OCI-LY7 (cell line): ENCODE measurements at regions not wholly inside any gene's neighbourhood (a gene's known extent, or its start where the extent isn't known, plus 50 kb on each side); places are given as distances from the start of the nearest gene placed in this dataset.

Experiments
- EZH2phosphoT487 ChIP-seq: fragments of 200-600 bp; sonication (generic); IDR thresholded peaks from 2 replicates; pipeline ENCODE4 v1.6.1; 2018; ENCODE audit warnings: low read depth, borderline replicate concordance, mild to moderate bottlenecking, mixed run types, antibody characterized with exemption, low read length, moderate library complexity, mixed read lengths
- TF ChIP-seq, protein P1 (sequence below): fragments of 200-600 bp; sonication (generic); conservative IDR thresholded peaks from 2 replicates; pipeline ENCODE4 v1.5.1; 2014; ENCODE audit warnings: mild to moderate bottlenecking, antibody characterized with exemption, low read length, moderate library complexity, mixed read lengths

DNA sequence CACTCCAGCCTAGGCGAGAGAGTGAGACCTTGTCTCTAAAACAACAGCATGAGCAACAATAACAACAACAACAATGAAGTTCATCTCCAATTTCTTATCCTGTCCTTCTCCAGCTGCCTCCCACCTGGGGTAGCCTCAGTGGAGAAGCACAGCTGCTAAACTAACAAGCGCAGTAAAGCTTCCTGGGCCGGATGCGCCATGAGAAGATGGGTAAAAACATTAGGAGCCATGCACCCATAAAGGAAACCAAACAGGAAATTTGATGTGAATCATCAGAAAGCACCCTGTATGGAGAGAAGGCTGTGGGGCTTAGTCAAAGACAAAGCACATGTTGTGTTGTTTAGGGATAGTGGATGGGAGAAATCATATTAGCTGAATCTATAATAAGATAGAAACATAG is 61.1 kb upstream of the CCN6 start:
- TF ChIP-seq, protein P1, sequence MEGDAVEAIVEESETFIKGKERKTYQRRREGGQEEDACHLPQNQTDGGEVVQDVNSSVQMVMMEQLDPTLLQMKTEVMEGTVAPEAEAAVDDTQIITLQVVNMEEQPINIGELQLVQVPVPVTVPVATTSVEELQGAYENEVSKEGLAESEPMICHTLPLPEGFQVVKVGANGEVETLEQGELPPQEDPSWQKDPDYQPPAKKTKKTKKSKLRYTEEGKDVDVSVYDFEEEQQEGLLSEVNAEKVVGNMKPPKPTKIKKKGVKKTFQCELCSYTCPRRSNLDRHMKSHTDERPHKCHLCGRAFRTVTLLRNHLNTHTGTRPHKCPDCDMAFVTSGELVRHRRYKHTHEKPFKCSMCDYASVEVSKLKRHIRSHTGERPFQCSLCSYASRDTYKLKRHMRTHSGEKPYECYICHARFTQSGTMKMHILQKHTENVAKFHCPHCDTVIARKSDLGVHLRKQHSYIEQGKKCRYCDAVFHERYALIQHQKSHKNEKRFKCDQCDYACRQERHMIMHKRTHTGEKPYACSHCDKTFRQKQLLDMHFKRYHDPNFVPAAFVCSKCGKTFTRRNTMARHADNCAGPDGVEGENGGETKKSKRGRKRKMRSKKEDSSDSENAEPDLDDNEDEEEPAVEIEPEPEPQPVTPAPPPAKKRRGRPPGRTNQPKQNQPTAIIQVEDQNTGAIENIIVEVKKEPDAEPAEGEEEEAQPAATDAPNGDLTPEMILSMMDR: no peak
- TF ChIP-seq EZH2phosphoT487: no peak
